Stimulated activated CD4-positive, alpha-beta T cell treated with anti-CD3 and anti-CD28 coated beads, TNF-alpha, amount 100 ng/mL, for 48 hours (primary cell): ENCODE measurements at regions not wholly inside any gene's neighbourhood (a gene's known extent, or its start where the extent isn't known, plus 50 kb on each side); places are given as distances from the start of the nearest gene placed in this dataset.

Experiments used
- DNase-seq, 3 donors: peaks; one replicate each; pipeline ENCODE4 v3.0.0-alpha.2; 2020; ENCODE audit warnings: low read depth in 3 of 3

GRCh38 chr1:4137621-4138415 is 237.7 kb upstream of the C1orf174 start:
- DNase-seq, result no peak

GRCh38 chr1:4139646-4140045 is 239.6 kb upstream of the C1orf174 start:
- DNase-seq, result no peak

GRCh38 chr1:4140241-4140640 is 240.2 kb upstream of the C1orf174 start:
- DNase-seq, result no peak

GRCh38 chr1:4140821-4141220 is 240.7 kb upstream of the C1orf174 start:
- DNase-seq, result no peak

DNA sequence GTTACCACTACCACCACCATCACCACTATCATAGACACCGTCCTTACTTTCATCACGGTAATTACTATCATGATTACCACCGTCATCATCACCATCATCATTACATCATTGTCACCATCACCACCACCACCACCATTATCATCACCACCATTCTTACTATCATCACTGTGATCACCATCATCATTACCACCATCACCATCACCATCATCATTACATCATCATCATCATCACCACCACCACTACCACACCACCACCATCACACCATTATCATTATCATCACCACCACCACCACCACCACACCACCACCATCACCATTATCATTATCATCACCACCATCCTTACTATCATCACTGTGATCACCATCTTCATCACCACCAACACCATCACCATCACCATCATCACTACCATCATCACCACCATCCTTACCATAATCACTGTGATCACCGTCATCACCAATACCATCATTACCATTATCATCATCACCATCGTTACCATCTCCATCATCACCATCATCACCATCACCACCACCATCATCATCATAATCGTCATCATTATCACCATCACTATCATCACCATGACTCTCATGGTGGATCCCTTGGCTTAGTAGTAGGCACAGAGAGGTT is 244.4 kb upstream of the C1orf174 start:
- no peak for DNase-seq

- DNase-seq, result no peak
These were observed 246.0 kb upstream of the C1orf174 start for GRCh38 chr1:4146101-4146500.

DNA sequence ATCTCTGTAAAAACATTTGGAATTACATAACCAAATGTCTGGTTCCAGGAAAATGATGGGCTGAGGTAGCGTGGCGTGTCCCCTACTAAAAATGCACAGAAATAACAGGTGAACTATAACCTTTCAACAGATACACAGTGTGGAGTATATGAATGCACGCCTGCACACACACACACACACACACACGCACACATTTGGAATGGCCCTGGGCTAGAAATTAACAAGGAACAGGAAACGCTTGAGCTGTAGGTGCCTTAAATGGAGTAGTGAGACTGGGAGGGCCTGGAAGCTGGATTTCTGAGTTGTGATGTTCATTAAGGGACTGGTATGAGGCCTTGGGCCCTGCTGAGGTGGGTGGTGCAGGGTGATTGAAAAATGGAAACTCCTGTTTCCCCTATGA is 246.5 kb upstream of the C1orf174 start:
- DNase-seq, result no peak

- no peak for DNase-seq
These were observed 247.4 kb upstream of the C1orf174 start for GRCh38 chr1:4147509-4147908.

GRCh38 chr1:4149281-4149680 is 249.2 kb upstream of the C1orf174 start:
- no peak for DNase-seq

GRCh38 chr1:4149831-4150230 is 249.8 kb upstream of the C1orf174 start:
- DNase-seq, result no peak

- no peak for DNase-seq
These were observed 250.2 kb upstream of the C1orf174 start for GRCh38 chr1:4150262-4150661.

DNA sequence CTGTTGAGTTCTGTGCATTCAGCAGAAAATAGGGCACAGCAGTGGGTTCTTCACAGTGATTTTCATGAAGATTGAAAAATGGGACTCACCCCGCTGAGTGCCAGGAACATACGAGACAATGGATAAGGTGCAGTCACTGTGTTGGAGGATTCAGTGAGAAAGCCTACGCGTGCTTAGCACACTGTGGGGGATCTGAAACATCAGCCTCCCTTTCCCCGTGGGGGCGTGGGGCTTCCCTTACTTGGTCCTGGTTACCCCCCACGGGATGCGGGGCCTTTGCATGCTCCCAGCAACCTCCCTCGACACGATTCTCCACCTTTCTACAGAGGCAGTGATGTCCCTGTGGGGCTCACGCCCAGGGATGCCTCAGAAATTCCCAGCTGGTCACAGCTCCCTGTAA is 252.2 kb upstream of the C1orf174 start:
- DNase-seq, result no peak

DNA sequence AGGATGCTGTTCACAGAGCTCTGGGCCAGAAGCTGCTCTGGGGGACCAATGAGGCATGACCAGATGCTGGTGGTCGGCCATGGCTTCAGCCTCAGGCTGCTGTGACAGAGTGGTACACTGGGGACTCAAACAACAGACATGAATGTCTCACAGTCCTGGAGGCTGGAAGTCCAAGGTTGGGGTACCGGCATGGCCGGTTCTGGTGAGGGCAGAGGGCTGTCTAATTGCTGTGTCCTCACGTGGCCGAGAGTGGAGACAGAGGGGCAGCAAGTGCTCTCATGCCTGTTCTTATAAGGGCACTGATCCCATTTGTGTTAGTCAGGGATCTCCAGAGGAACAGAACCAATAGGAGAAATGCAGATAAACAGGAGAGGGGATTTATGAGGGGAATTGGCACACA is 253.5 kb upstream of the C1orf174 start:
- DNase-seq, result no peak

GRCh38 chr1:4156241-4156973 is 256.3 kb upstream of the C1orf174 start:
- DNase-seq, result no peak

- no peak for DNase-seq
These were observed 260.1 kb upstream of the C1orf174 start for GRCh38 chr1:4160181-4160580.

DNA sequence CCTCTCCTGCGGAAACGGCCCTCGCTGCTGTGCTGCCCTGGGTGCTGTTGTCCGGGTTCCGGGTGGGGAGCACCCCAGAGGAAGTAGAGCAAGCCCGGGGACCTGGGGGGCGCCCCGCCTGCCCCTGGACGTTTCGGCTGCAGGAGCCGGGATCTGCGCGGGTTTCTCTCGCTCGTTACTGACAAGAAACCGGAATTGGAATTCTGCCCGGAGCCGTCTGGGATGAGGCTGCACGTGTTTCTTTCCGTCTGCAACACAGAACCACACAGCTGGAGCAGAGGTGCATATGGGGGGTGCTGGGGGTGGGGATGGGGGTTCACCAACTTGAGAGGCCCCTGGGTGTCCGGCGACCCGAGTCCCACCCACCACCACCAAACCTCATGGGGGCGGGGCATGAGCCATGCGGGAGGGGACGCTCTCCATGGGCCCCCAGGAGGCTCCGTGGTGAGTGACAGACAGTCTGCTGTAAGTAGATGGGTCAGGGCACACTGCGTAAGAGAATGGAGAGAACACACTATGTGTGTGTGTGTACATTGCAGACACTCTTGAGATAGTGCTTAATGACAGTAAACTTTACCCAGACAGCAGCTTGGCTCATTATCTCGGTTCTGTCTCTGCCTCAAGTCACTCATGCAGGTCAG is 261.4 kb upstream of the C1orf174 start:
- DNase-seq, result no peak

GRCh38 chr1:4164965-4165364 is 264.9 kb upstream of the C1orf174 start:
- no peak for DNase-seq

DNA sequence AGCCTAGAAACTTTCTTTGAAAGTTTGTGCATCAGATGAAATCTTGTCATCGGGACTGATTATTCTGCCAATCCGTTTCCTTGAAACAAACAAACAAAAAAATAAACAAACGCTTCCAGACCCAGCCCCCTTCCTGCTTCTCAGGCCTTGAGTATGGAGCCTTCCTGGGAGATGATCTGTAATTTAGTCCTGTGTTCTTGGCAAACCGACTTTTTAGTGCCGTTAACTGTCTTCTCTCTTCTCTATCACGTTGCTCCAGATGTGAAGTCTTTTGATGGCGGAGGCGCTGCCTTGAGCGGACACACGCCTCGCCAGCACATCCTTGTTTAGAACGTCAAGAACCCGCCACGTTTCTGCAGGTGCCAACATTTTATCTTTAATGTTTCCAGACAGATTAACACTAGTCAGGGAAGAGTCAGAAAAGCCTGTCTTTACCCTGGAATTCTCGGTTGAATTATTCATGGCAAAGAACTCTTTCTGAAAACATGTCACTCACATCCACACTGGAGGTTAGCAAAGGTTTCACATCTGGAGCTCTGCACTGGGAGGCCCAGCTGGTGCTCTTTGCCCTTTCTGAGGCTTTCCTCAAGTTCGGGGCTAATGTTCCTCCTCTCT is 265.7 kb upstream of the C1orf174 start:
- DNase-seq, result no peak

DNA sequence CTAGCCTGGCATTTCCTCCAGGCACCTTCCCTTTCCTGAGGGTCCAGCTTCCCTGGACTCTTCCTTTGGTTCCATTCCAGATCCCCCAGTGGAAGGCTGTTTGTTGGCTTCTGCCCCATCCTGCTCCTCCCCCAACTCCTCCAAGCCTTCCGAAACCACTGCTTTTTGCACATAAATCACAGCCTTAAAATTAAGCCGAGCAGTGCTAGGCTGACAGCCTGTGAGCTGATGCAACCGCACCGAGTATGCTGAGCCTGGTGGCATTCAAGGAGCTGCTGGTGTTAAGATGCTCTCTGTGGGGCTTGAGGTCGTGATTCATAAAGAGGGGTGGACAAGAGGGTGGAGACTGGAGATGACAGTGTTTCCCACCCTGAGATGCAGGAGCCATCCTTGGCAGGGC is 266.6 kb upstream of the C1orf174 start:
- DNase-seq, result no peak

GRCh38 chr1:4169991-4170390 is 269.9 kb upstream of the C1orf174 start:
- DNase-seq, result no peak

DNA sequence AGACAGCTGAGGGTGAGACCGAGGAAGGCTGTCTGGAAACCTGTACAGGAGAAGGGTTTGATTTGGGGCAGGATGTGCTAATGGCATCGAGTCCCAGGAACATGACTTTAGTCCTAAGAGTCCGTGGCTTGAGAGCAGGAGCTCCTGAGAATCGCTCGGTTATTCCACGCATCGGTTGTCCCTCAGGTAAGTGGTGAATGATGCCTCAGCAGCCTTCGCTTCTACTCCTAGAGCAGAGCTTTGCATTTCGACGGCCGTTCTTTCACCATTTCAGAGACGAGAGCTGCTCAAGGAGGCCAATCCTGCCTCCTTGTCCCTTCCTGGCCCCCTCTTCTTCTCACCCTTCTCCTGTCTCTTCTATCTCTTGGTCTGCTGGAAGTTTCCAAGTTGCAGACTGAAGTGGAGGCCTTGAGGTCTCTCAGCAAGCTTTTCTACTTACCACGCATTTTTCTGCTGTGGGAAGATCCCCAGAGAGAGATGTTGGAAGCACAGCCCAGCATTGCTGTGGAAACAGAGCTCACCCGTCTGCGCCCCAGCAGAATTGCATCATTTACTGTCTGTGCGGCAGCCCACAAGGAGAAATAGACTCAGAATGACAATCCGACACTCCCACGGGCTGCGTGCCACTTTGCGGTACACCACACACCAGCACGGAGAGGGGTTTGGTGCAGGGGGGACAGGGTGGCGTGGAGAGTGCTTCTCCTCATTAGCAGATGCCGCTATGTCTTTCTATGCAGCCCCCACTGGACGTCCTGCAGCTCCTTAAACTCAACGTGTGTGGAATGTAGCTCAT is 270.7 kb upstream of the C1orf174 start:
- no peak for DNase-seq
